Activated CD4-positive, alpha-beta T cell treated with anti-CD3 and anti-CD28 coated beads for 1 hour (primary cell): ENCODE measurements at regions not wholly inside any gene's neighbourhood (a gene's known extent, or its start where the extent isn't known, plus 50 kb on each side); places are given as distances from the start of the nearest gene placed in this dataset.
"Not testable (repeated sequence)": the region's sequence is repeated elsewhere in the genome, so short reads cannot be mapped to it uniquely, and the experiment has no call there.

Experiments
- DNase-seq: peaks from one replicate; pipeline ENCODE4 v3.0.0-alpha.2; 2020

DNA sequence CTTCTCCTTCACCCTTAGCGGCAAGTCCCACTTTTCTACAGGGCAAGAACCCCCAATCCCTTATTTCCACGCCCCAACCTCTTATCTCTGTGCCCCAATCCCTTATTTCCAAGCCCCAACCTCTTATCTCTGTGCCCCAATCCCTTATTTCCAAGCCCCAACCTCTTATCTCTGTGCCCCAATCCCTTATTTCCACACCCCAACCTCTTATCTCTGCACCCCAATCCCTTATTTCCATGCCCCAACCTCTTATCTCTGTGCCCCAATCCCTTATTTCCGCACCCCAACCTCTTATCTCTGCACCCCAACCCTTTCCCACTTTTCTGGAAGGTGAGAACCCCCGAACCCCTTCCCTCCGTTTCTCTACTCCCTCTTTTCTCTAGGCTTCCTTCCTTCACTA is 116.1 kb upstream of the GJE1 start:
- not testable (repeated sequence) for DNase-seq

DNA sequence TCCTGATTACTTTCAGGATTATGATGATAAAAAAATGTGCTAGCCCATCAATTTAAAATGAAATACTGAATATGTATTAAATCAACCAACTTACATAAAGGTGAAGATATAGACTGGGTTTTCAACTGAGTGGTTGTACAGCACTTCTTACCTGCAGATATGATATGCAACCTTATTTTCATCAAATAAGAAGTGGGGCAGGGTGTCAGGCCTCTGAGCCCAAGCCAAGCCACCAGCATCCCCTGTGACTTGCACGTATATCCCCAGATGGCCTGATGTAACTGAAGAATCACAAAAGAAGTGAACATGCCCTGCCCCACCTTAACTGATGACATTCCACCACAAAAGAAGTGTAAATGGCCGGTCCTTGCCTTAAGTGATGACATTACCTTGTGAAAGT is 117.3 kb upstream of the GJE1 start:
- DNase-seq = not testable (repeated sequence)

DNA sequence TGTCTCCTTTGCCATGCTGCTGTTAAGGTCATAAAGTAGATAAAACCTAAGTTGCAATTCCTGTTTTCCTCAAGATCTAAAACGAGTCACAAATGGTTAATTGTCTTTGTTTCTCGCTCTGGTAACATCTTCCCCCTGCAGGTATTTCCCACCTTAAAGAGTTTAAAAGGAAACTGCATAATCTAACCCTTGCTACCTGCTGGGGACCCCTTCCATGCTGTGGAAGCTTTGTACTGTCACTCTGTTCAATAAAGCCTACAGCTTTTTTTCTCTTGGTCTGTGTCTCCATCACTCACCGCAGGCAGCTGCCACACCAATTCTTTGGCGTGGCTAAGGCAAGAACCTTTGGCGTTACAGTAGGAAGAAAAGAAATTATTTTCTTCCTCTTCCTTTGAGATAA is 117.7 kb upstream of the GJE1 start:
- DNase-seq = no peak

DNA sequence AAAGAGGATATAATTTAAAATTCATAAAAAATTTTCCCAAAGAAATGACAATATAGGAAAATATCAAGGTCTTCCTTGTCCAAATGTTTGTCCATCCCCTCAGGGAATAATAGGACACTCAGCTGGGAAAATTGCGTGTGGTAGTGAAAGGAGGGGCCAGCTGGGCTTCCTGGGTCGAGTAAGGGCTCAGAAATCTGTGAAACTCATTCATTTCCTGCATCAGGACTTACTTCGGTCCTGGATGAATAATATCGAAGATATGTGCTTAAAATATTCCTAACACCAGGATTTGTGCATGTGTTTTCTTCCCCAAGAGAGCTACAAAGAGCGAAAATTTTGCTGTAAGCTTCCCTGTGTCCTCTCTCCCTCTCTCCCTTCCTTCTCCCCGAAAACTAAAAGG is 118.2 kb upstream of the GJE1 start:
- DNase-seq = no peak

DNA sequence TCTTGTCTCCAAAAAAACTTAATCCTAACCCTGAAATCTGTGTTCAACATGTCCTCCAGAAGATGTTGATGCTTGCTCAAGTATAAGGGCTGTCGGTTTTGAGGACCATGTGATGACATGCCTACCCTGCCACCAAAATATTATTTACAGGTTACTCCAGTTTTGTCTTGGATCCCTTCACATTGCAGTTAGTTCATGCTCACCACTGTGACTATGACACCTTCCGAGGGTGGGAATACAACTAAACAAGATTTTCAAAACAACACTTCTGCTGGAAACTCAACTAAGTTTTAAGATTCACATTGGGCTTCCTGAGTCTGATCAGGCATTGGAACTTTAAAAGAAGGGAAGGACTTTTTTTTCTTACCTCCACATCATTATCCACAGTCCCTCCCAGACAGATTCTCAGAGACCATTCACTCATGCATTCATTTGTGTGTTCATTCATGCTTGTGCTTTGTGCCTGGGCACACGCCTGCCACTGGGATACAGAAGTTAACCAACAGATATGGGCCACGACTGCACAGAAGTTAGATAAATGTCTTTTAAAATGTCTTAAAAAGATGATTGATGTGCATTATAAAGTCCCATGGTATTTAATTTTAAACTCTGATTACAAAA is 118.7 kb upstream of the GJE1 start:
- DNase-seq = no peak

DNA sequence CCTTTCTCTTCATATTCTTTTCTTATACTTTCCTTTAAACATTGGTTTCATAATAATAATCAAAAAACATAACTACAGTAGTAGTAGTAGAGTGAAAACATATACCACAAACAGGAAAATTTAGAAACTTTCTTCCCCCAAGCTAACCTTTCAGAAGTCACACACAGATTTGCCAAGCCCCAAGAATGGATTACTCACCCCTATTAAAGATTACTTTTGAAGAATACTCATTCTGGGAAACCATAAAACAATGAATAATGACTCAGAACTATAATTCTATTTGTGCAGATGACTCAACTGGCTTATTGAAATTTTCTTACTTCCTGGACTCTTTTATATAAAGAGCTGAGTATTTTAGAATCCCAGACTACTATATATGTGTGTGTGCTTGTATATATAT is 119.4 kb upstream of the GJE1 start:
- DNase-seq = no peak

DNA sequence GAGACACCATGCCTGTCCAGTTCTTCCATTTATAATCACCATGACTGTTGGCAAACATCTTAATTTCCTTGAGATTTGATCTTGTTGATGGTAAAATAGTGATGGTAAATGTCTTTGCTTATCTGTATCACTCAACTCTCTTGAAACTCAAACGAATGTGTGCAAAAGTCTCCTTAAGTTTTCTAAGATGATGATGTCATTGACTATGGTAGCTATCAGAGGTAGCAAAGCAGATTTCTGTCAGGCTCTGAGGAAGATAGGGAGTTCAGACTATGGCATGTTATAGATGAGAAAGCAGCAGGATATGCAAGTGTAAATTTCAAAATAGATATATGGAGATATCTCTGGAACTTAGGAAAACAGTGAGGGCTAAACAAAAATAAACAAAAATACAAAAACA is 121.0 kb upstream of the GJE1 start:
- DNase-seq = no peak

DNA sequence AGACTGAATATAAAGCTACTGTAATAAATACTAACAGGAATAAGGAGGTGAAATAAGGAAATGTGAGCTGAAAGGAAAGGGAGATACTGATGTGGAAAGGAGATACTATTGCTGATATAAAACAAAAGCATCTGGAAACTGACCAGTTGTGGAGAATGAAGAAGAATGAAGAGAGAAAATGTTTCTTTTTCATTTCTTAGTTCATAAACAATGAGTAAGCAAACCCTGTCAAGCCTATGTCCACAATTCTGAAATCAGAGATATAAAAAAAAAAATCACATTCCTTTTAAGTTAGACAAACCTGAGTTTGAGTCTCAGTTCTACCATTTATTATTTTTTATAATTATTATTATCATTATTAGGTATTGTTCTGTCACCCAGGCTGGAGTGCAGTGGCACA is 121.6 kb upstream of the GJE1 start:
- no peak for DNase-seq

DNA sequence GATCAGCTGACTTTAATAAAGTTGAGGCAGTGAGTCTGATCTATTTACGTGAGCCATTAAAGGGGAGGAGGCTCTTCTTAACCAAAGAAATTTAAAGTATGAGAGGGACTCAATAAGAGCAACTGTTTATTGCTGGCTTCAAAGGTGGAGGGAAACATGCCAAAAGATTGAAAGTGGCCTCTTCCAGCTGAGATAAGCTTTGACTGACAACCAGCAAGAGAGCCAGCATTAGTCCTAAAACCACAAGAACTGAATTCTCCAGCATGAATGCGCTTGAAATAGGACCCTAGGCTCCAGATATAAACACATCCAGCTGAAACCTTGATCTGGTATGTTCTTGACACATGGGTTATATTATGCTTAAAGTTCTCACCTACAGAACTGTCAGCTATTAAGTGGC is 123.1 kb upstream of the GJE1 start:
- no peak for DNase-seq

DNA sequence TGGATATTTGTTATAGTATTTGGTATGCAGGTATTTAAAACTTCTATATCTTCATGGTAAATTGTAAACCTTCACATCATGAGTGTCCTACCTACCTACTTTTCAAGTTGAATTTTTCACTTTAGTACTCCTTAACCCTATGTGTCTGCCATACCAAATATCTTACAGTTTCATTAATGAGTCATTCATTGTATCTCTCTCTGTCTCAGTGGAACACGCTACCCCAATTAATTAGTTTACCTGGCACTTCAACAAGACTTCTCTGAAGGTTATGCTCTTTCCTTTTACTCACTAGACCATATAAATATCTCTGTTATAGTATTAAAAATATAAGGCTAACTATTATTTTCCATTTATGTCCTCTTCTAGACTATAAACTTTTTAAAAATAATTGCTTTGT is 123.9 kb upstream of the GJE1 start:
- no peak for DNase-seq

DNA sequence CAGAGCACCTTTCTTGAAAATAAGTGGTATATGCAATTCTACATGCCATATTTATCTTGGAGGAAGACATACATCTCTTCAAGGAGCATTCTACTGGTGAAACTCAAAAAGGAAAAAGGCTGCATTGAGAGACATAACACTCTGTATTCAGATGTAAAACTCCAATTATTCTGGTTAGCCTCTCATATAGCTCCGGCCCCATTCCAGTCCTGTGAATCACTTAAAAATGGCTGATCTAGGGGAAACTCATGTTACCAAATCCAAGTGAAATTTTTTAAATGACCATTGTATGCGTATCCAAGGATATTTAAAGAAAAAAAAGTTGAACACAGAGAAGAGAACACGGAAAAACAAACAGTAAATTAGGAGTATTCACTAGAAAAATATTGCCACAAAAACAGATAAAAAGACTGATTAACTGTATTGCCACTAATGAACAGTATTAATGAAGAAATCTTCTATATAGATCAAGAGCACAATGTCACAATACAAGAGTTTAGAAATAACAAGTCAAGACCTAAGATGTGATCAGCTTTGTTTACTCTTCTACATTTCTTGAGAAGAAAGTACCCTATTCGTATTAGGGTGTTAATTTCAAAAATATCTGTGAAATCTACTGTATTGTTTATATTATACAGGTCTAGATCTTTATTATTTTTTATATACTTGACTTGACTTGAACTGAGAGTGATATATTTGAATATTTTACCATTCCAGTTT is 124.5 kb upstream of the GJE1 start:
- DNase-seq = no peak

DNA sequence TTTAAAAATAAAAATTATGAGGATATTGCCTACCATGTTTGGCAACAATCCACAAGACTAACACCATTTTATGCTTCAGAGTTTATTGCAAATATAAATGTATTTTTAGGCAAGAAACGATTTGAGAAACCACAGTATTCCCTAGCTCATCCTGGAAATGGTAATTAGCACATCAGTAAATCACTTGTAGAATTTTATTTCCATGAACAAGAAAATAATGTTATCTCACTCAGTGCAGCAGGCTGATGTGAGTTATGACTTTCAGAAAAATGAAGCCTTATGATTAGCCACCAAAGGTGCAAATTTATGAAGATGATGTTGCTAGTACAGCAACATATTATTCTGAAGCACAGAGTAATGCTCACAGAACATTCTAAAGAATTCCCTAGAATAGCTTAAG is 127.7 kb upstream of the GJE1 start:
- DNase-seq = no peak

DNA sequence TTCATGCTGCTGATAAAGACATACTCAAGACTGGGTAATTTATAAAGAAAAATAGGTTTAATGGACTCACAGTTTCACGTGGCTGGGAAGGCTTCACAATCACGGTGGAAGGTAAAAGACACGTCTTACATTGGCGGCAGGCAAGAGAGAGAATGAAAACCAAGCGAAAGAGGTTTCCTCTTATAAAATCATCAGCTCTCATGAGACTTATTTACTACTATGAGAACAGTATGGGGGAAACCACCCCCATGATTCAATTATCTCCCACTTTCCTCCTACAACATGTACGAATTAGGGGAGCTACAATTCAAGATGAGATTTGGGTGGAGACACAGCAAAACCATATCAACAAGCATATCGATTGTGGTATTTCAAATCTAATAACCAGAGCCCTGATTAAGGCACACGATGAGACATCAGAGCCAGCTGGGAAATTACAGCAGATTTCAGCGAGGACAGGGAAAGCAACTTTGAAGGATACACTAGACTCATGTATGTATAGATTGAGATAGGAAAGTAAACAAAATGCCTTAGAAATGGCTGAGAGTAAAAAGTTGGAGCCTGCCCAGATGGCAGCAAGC is 129.8 kb upstream of the GJE1 start:
- no peak for DNase-seq

DNA sequence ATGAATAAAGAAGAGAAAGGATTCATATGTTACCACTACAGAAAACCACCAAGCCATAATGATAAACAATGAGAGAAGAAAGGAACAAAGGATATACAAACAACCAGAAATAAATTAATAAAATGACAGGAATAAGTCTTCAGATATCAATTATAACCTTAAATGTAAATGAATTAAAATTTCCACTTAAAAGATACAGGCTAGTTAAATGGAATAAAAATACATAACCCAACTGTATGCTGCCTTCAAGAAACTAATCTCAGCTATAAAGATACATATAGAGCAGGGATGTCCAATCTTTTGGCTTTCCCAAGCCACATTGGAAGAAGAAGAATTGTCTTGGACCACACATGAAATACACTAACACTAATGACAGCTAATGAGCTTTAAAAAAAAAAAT is 135.9 kb upstream of the GJE1 start:
- DNase-seq = no peak

DNA sequence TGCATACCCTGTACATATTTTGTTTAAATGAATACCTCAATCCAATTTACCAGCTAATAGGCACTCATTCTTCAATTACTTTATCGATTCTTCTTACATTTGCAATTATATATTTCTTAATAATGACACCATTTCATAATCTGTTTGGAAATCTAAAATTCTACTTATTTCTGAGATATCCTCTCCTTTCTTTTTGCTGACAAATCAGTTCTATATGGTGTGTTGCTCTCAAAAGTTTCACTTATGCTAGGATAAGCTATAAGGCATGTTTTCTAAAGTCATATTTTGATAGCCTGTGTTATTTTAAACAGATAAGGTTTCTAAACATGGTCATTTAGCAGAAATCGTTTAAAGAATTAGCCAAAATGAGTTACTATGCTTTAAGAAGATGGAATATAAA is 140.6 kb upstream of the GJE1 start:
- DNase-seq = no peak

DNA sequence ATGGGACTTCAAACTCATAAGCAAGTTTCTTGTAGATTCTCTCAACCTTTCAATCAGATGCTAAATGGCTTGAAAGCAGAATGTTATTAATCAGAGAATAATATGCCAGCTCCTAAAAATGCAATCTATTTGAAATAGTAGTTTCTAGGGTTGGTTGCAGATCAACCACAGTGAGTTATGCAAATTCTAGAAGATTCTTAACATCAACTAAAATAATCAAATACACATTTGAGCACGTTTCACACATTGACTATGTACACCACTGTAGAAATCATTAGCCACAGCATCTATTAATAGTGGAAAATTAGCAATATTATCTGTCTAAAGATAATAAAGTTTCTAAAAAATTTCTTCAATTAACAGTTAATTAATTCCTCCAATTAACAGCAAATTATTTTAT is 141.9 kb upstream of the GJE1 start:
- no peak for DNase-seq

DNA sequence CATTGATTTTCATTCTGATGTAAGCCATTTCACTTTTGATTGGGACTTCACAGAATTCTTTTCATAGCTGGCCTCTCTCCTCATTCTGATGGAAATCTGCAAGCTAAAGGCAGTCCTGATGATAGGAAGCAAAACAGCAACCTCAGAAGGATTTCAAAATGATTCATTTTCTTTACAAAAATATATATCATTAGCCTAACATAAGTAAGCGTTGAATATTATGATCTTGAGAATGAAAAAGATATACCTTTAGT is 143.1 kb upstream of the GJE1 start:
- DNase-seq = no peak

DNA sequence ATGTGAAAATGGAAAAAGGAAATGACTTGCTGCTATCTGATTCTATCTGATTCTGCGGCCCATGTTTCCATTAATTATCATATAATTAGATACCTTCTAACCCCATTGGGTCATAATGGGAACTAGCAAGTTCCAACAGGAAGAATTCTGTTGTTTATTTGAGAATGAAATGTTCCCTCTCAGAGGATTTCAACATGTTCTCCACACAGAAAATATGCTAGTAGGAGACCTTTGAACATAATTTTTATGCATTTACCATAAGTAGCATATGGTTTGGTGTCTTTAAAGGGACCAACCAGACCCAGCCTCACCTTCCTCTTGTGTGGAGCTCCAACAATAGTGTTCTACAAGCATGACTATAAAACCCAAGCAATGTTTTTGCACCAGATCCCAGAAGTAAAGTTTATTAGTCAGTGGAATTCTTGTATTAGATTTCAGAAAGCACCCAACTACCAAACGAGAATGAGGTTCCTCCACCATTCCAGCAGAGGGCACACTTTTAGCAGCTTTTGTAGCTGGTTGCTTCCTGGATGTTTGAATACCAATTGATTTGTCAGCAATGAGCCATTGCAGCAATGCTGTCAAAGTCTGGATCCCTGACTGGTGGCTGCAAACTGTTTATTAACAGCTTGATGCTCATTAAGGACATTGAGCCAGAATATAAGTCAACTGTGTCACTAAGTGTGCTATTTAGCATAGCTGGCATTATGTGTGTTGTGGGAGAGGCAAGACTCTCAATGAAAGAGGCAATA is 143.6 kb upstream of the GJE1 start:
- DNase-seq = no peak

DNA sequence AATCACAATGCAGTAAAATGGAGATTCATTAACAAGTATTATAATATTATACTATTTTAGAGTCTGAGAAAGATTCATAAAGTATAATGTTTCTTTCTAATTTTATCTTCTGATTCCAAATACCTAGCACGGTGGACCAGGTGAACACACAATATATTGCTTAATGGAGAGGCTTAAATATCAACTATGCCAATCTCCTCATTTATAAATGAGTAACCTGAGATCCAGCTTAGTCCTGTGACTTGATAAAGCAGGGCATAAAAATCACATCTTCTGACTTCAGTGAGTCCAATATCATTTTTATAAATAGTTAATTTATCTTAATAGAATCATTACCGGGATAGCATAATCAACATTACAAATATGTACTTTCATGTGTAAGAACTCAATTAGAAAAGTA is 144.4 kb upstream of the GJE1 start:
- no peak for DNase-seq

DNA sequence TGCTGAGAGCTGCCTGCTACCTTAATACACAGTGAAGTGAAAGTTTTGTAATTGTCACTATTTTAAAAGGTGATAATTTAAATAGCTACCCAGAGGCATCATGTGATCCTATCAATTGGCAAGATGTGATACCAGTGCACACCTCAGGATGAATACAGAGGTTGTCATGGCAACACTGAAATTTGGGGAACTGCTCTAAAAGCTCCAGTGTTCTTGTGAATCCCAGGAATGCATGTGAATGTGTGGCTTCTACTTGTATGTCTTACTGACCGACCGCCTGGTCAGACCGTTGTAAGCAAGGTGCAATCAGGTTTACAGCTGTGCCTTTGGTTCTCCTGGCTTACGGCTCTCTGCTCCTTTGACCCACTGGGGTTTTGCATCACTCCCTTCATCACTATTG is 146.3 kb upstream of the GJE1 start:
- no peak for DNase-seq

DNA sequence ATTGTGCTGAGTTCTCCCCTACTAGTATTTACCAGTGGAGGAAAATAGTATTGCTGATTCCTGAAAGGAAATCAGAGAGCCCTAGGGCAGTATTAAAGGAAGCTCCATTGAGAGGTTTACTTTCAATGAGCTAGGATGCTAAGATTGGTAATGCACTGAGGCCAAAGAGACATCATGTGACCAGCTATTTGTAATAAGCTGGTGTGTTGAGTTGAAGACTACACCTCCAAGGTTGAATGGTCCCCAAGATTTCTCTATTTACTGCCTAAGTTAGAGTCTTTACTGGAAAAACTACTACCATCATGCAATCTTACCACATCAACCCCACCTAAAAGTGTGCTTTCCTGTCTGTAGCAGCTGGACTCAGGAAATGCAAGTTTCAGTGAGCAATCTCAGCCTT is 151.5 kb upstream of the GJE1 start:
- no peak for DNase-seq

DNA sequence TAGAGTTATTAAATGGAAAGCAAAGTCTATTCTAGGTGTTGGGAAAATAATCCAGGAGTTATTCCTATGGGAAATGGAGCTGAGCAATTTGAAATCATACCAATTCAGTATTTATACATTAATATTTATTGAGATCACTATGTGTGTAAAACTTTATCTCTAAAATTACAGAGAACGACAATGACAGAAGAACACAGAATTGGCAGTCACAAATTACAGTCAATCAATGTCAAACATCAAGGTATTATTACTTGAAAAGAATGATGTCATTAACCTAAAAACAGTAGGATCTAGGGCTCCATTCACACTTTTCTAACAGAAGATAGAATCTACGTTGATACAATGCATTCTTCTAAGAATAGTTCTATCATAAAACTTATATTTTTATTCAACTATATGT is 154.9 kb upstream of the GJE1 start:
- no peak for DNase-seq

DNA sequence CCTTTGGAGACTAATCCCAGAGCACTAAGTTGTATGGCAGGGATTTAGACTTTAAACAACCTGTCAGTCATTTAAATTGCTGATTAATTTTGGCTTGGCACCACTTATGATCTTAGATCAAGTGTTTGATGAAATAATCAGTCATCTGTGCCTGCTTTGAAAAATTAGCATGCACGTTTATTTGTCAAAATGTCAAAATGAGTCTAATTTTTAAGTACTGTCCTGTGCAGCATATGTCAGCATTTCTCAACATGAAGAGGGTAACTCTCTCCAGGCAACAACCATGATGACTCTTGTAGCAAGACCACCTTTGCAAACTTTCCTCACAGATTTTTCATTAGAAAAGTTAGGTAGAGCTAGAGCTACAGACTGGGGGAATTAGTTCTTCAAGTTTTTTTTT is 155.7 kb upstream of the GJE1 start:
- no peak for DNase-seq

DNA sequence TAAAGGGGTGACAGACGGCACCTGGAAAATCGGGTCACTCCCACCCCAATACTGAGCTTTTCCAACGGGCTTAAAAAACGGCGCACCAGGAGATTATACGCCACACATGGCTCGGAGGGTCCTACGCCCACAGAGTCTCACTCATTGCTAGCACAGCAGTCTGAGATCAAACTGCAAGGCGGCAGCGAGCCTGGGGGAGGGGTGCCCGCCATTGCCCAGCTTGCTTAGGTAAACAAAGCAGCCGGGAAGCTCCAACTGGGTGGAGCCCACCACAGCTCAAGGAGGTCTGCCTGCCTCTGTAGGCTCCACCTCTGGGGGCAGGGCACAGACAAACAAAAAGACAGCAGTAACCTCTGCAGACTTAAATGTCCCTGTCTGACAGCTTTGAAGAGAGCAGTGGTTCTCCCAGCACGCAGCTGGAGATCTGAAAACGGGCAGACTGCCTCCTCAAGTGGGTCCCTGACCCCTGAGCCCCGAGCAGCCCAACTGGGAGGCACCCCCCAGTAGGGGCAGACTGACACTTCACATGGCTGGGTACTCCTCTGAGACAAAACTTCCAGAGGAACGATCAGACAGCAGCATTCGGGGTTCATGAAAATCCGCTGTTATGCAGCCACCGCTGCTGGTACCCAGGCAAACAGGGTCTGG is 162.8 kb upstream of the GJE1 start:
- not testable (repeated sequence) for DNase-seq
